CD14-positive monocyte (primary cell): ENCODE measurements at regions not wholly inside any gene's neighbourhood (a gene's known extent, or its start where the extent isn't known, plus 50 kb on each side); places are given as distances from the start of the nearest gene placed in this dataset.

Experiments
- DNase-seq, 3 donors: peaks; one replicate each; pipeline ENCODE4 v3.0.0-alpha.2; 2011 to 2022
- H2AFZ ChIP-seq: 2 replicates; pipeline ENCODE4 v1.6.0; 2012; ENCODE audit warnings: mild to moderate bottlenecking, low read depth, low read length, inconsistent platforms; ENCODE audit not compliant: insufficient read depth, poor library complexity, severe bottlenecking
- H3K27ac ChIP-seq, 2 donors: 1 replicate in 1 of 2; 2 replicates in 1 of 2; pipeline ENCODE4 v1.5.1; 2012 to 2013; ENCODE audit warnings: low read length in 2 of 2, control low read depth in 1 of 2, inconsistent platforms in 1 of 2, low read depth in 1 of 2, mild to moderate bottlenecking in 1 of 2
- H3K27me3 ChIP-seq, 2 donors: one replicate each; pipeline versions ENCODE4 v1.6.0 to v1.6.1; 2011 to 2013; ENCODE audit warnings: low read length in 2 of 2; ENCODE audit not compliant: control insufficient read depth in 2 of 2, insufficient read depth in 2 of 2
- H3K36me3 ChIP-seq, 2 donors: replicated peaks in 1 of 2; 1 replicate in 1 of 2; 2 replicates in 1 of 2; pipeline versions ENCODE4 v1.5.1 to v1.6.1; 2012 to 2013; ENCODE audit warnings: low read length in 2 of 2, control low read depth in 1 of 2, inconsistent platforms in 1 of 2, mild to moderate bottlenecking in 1 of 2; ENCODE audit not compliant: insufficient read depth in 2 of 2, control insufficient read depth in 1 of 2
- H3K4me1 ChIP-seq, 2 donors: 1 replicate in 1 of 2; 2 replicates in 1 of 2; pipeline versions ENCODE4 v1.5.1 to v1.6.1; 2012 to 2013; ENCODE audit warnings: low read length in 2 of 2, control low read depth in 1 of 2, inconsistent platforms in 1 of 2, mild to moderate bottlenecking in 1 of 2, moderate library complexity in 1 of 2; ENCODE audit not compliant: insufficient read depth in 2 of 2, control insufficient read depth in 1 of 2
- H3K4me2 ChIP-seq: replicated peaks from 2 replicates; pipeline ENCODE3; 2012; ENCODE audit warnings: low read length, moderate library complexity, mild to moderate bottlenecking; ENCODE audit not compliant: poor library complexity, severe bottlenecking; ENCODE audit errors: extremely low read depth
- H3K4me3 ChIP-seq, 3 experiments: fragments of 200-600 bp in 1 of 3; sonication (generic) in 1 of 3; replicated peaks in 1 of 3; 1 replicate in 2 of 3; 2 replicates in 1 of 3; pipeline ENCODE4 v1.5.1; 2011 to 2013; ENCODE audit warnings: low read length in 3 of 3, mild to moderate bottlenecking in 3 of 3, control low read depth in 2 of 3, low read depth in 2 of 3, inconsistent platforms in 1 of 3, moderate library complexity in 1 of 3
- H3K79me2 ChIP-seq: 2 replicates; pipeline ENCODE4 v1.6.0; 2012; ENCODE audit warnings: mild to moderate bottlenecking, control low read depth, inconsistent platforms, low read length, moderate library complexity; ENCODE audit not compliant: insufficient read depth
- H3K9ac ChIP-seq: 2 replicates; pipeline ENCODE4 v1.6.0; 2017; ENCODE audit warnings: low read length, mild to moderate bottlenecking; ENCODE audit not compliant: insufficient read depth, poor library complexity, severe bottlenecking
- H3K9me3 ChIP-seq, 2 donors: replicated peaks in 1 of 2; 1 replicate in 1 of 2; 2 replicates in 1 of 2; pipeline versions ENCODE4 v1.5.1 to v1.6.1; 2012 to 2013; ENCODE audit warnings: low read length in 2 of 2, control low read depth in 1 of 2; ENCODE audit not compliant: control insufficient read depth in 1 of 2, insufficient read depth in 1 of 2
- H4K20me1 ChIP-seq: 2 replicates; pipeline ENCODE4 v1.6.0; 2012; ENCODE audit warnings: mild to moderate bottlenecking, low read length, control low read depth, moderate library complexity; ENCODE audit not compliant: insufficient read depth
- H3K27ac Mint-ChIP-seq, 7 donors: one replicate each; pipeline ENCODE4 v1.8.0; 2020; ENCODE audit warnings: mild to moderate bottlenecking in 7 of 7, mixed read lengths in 7 of 7, moderate library complexity in 6 of 7, inconsistent platforms in 2 of 7
- H3K27me3 Mint-ChIP-seq, 3 donors: one replicate each; pipeline ENCODE4 v1.8.0; 2021 to 2022; ENCODE audit warnings: low read depth in 3 of 3, mild to moderate bottlenecking in 3 of 3, mixed read lengths in 3 of 3, moderate library complexity in 3 of 3, inconsistent platforms in 1 of 3
- H3K36me3 Mint-ChIP-seq, 2 donors: one replicate each; pipeline ENCODE4 v1.8.0; 2020; ENCODE audit warnings: mixed read lengths in 2 of 2, inconsistent platforms in 1 of 2, mild to moderate bottlenecking in 1 of 2
- H3K4me1 Mint-ChIP-seq: one replicate; pipeline ENCODE4 v1.8.0; 2020; ENCODE audit warnings: mild to moderate bottlenecking, mixed read lengths
- H3K4me3 Mint-ChIP-seq, 2 donors: one replicate each; pipeline ENCODE4 v1.8.0; 2020; ENCODE audit warnings: mild to moderate bottlenecking in 2 of 2, mixed read lengths in 2 of 2, moderate library complexity in 1 of 2
- H3K9me3 Mint-ChIP-seq, 7 donors: one replicate each; pipeline ENCODE4 v1.8.0; 2020 to 2022; ENCODE audit warnings: mixed read lengths in 7 of 7, mild to moderate bottlenecking in 6 of 7, moderate library complexity in 6 of 7, inconsistent platforms in 2 of 7
- CTCF ChIP-seq: fragments of 200-600 bp; IDR thresholded peaks from one replicate; pipeline ENCODE4 v1.8.0; 2022; ENCODE audit warnings: antibody characterized with exemption, mild to moderate bottlenecking
- WGBS: methylation state at CpG from one replicate; pipeline ENCODE4 v1.1.5; 2013; ENCODE audit warnings: missing lambda C conversion rate; ENCODE audit not compliant: insufficient coverage; 5-methylcytosine and 5-hydroxymethylcytosine counted together
- intact Hi-C, 2 donors: fragments of 100-400 bp; cut with micrococcal nuclease; formaldehyde crosslinking; loops; one replicate each; pipeline versions ENCODE4 v1.15.0 to v1.15.1; 2023

- Histone ChIP-seq H2AFZ (no peak overlapping the region), H3K27me3 (no peaks in the 10 kb centered on the region), H3K36me3 (no peaks in the 10 kb centered on the region), H3K9me3 (peaks cover 0 to 2% of the 10 kb centered on the region in 2 donors), H3K4me2 (no peak overlapping the region), H3K4me1 (no peaks in the 10 kb centered on the region), H3K9ac (no peak overlapping the region), H3K4me3 (no peak overlapping the region), H4K20me1 (no peaks in the 10 kb centered on the region), H3K79me2 (no peaks in the 10 kb centered on the region), H3K27ac (no peak overlapping the region)
- no peaks in the 10 kb centered on the region for H3K27me3 Mint-ChIP-seq
- H3K36me3 Mint-ChIP-seq, result no peaks in the 10 kb centered on the region
- no CpG with 5 or more reads among the region's 2 CpGs for WGBS
- H3K4me3 Mint-ChIP-seq, result no peak overlapping the region
- no peaks in the 10 kb centered on the region for H3K4me1 Mint-ChIP-seq
- intact Hi-C loops, result no loop called here
- peaks cover 0 to 7% (median 4%) of the 10 kb centered on the region in 7 donors for H3K9me3 Mint-ChIP-seq
- no peak overlapping the region for H3K27ac Mint-ChIP-seq
- DNase-seq, result no peak
- TF ChIP-seq CTCF, result no peak
Observed at GRCh38 chr14:85752175-85752574, 222.2 kb downstream of the FLRT2 start.

DNA sequence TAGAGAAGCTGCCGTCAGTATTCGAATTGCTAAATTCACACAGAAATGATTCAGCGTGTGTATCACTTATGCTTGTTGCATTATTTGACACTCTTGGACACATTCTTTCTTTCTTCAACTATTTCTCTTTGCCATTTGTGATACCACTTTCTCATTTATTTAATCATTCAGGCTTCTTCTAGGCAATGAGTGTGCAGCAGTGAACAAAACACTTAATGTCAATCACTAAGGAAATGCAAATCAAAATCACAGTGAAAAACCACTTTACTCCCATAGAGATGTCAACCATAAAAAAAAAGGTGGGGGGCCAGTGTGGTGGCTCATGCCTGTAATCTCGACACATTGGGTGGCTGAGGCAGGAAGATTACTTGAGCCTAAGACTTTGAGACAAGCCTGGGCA is 214.6 kb downstream of the FLRT2 start:
- no peaks in the 10 kb centered on the region for H4K20me1 ChIP-seq
- Mint-ChIP-seq H3K27me3 (no peaks in the 10 kb centered on the region), H3K27ac (no peak overlapping the region), H3K4me1 (no peaks in the 10 kb centered on the region), H3K4me3 (no peak overlapping the region), H3K36me3 (no peaks in the 10 kb centered on the region), H3K9me3 (peaks cover 0 to 9% (median 5%) of the 10 kb centered on the region in 7 donors)
- no peaks in the 10 kb centered on the region for H3K9me3 ChIP-seq
- 95% methylated on average over 3 of the region's 4 CpGs for WGBS
- H3K4me3 ChIP-seq, result no peak overlapping the region
- TF ChIP-seq CTCF, result no peak
- no peak overlapping the region for H3K4me2 ChIP-seq
- no peaks in the 10 kb centered on the region for H3K79me2 ChIP-seq
- no peak overlapping the region for H2AFZ ChIP-seq
- H3K27me3 ChIP-seq, result no peaks in the 10 kb centered on the region
- intact Hi-C loops, result no loop called here
- H3K27ac ChIP-seq, result no peak overlapping the region
- no peaks in the 10 kb centered on the region for H3K36me3 ChIP-seq
- DNase-seq, result no peak
- H3K4me1 ChIP-seq, result no peaks in the 10 kb centered on the region
- no peak overlapping the region for H3K9ac ChIP-seq
